ENCODE measurements at regions not wholly inside any gene's neighbourhood (a gene's known extent, or its start where the extent isn't known, plus 50 kb on each side); places are given as distances from the start of the nearest gene placed in this dataset.
A peak's percentile ranks its signal among the peaks of the same experiment; 100 is the strongest.

- DNase-seq (ENCODE audit: low spot score) (no peak), ATAC-seq (no peak)
- intact Hi-C loops (cut with DNase I): no loop called here
These were observed 908.1 kb upstream of the FANCL start for GRCh38 chr2:59149271-59149670.

DNA sequence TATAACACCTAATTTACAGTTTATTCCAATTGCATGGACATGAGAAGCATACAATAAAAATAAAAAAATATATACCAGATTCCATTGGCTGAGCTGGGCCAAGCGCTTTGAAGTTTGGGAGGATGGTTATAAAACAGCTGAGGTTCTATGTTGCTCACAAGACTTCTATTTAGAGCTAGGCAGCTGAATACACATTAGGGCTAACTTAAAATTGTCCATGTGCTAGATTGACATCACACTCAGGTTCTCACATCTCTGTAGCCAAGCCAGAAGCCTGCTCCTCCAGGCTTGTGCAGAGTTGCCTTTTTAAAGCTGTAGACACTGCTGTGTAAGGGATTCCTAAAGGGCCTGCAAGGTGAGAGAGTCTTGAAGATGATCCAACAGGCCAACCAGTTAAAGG is 871.1 kb upstream of the FANCL start:
- intact Hi-C loops (cut with DNase I): no loop called here
- ATAC-seq: no peak
- no peak for DNase-seq (ENCODE audit: low spot score)

DNA sequence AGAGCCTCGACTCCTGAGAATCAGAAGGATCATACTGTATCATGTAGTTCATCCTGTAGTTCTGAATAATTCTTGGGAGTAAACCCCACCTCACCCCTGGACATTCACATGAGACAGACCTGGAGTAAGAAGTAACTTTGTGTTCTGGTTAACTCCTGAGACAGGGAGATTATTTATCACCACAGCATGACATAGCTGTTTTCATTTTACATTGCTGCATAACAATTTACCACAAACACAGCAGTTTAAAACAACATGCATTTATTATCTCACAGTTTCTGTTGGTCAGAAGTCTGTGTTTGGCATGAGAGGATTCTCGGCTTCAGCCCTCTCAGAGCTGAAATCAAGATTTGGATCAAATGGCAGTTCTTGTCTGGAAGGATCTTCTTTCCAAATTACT is 855.8 kb upstream of the FANCL start:
- DNase-seq (ENCODE audit: low spot score) (no peak), ATAC-seq (no peak)
- intact Hi-C loops (cut with DNase I): no loop called here

DNA sequence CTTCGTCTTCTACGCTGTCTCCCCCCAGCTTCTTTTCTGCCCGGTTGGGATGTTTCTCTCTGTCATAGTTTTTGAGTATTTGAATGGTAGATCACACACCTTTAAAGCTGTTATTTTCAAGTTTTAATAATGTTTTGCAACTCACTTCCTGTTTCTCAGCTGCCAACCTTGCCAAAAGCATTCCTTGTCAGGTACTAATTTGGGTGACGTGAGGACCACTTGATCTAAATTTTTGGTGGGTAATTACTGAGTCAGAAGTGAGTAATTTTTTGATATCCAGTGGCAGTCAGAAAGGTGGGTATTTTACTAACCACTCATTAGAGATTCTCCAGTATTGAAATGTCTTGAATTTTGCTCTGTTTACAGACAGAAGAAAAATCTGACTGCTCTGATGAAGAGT is 852.4 kb upstream of the FANCL start:
- ATAC-seq: no peak
- intact Hi-C loops (cut with DNase I): no loop called here

GRCh38 chr2:59084326-59084725 is 843.2 kb upstream of the FANCL start:
- no peak for ATAC-seq
- intact Hi-C loops (cut with DNase I): no loop called here
- DNase-seq (ENCODE audit: low spot score): no peak

More for the DNA sequence above, 852.4 kb upstream of the FANCL start:
- DNase-seq (ENCODE audit: low spot score): no peak

DNA sequence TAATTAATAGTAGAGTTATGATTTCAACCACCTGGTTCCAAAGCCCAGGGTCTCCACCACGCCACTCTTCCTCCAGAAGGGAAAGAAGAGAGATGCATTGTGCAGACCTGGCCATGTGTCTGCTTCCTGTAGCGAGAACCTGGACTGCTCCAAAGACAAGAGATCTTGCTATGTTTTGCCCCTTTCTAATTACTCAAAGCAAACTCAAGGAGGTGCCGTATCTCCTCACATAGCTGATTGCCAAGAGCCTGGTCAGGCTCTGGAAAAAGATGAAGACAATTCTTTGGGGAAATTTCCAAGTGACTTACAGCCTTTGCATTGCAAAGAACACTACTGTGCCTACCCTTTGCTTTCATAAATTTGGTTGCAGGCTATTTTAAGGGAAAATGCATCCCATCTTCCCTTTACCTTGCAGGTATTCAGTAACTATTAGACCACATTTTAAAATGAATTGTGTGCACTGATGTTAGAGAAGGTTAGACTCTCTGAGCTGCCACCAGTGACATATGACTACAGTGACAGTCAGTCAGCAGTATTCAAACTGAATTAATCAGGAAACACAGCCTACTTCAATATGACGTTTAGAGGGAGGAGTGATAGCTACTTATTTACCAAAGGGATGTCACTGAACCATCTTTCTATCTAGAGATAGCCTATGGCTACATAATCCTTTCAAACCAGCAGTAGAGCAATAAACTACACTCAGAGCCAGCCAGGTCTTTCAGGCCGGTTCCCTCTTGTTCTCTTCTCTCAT is 842.1 kb upstream of the FANCL start:
- ATAC-seq: no peak
- intact Hi-C loops (cut with DNase I): no loop called here
- DNase-seq (ENCODE audit: low spot score): no peak

- DNase-seq (ENCODE audit: low spot score): no peak
- intact Hi-C loops (cut with DNase I): no loop called here
These were observed 841.5 kb upstream of the FANCL start for GRCh38 chr2:59082657-59083056.

DNA sequence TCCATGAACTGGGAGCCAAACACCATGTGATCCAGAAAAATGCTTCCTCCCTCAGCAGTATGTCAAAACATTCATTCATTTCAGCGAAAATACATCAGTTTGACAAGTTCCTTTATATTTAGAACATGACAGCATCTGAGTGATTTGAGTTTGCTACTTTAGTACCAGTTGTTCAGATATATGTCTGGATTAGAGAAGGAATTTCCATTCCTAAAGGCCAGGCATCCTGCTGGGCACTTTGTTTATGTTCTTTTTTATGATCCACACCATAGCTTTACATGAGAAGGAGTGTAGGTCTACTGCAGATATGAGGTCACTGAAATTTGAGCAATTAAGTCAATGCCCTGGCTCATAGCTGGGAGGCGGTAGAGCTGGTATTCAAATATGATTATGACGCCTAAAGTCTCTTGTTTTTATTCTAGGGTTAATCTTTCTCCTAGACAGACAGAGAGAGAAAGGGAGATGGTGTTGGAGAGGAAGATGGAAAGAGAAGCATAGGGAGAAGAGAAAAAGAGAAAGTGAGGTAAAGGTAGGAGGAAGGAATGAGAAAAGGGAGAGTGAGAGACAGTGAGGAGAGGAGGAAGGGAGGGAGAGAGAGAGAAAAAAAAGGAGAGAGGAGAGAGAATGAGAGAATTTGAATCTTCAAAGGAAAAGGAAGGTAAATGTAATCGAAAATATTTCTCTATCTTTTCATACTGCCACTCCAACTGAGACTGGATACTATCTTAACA is 839.5 kb upstream of the FANCL start:
- no peak for DNase-seq (ENCODE audit: low spot score)
- intact Hi-C loops (cut with DNase I): no loop called here
- no peak for ATAC-seq

More at GRCh38 chr2:59082657-59083056, 841.5 kb upstream of the FANCL start:
- no peak for ATAC-seq

DNA sequence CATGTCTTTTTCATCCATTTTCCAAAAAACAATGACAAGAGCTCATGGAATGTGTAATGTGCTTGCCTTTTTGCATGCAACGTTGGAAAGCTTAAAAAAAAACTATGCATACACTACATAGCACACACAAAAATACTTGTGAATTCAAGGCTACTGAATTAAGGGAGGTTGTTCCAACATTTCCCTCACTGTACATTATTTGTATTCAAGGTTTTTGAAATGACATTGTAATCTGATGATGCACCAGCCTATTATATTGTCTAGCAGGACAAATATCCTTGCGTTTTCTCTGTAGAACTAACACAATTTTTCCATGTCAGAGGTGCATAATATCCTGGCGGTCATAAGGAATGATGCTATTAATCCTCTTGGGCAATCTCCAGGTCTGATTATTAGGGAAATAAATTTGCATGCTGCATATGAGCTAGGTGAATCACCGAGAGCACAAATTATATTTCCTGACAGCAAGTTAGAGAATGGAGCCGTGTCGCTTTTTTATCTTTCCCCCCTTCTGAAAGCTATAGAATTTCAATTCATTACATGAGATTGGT is 836.9 kb upstream of the FANCL start:
- intact Hi-C loops (cut with DNase I): no loop called here
- ATAC-seq (no peak), DNase-seq (ENCODE audit: low spot score) (no peak)

DNA sequence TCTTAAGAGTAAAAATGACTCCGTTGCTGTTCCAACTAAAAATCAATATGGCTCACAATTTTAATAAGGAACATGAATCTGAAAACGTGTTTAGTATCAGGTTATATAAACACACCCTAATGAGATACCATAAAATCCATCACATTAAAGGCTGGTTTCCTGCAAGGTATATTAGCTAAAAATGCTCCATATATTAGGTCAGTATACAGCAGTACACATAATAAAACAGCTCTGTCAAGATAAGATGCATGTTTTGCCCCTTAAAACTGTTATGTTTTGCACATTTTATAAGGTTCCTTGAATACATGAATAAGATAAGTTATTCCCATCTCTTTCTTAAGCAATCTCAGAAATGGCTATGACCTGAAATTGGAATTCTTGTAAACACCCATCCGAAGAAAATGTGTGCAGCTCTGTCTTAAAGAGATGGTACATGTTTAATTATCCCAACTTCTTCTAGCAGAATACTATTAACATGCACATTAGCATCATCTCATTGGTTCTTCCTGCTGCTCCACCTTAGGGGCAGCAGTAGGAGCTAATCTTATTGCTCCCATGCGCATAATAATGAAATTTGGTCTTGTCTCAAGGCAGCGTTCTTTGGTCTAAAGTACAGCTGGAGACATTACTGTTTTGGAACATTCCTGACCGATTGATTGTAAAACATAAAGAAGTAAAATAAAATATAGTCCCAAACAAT is 836.1 kb upstream of the FANCL start:
- intact Hi-C loops (cut with DNase I): no loop called here
- DNase-seq (ENCODE audit: low spot score): no peak
- ATAC-seq: no peak

- DNase-seq (ENCODE audit: low spot score) (no peak), ATAC-seq (no peak)
- intact Hi-C loops (cut with DNase I): no loop called here
These were observed 835.0 kb upstream of the FANCL start for GRCh38 chr2:59076079-59076619.

DNA sequence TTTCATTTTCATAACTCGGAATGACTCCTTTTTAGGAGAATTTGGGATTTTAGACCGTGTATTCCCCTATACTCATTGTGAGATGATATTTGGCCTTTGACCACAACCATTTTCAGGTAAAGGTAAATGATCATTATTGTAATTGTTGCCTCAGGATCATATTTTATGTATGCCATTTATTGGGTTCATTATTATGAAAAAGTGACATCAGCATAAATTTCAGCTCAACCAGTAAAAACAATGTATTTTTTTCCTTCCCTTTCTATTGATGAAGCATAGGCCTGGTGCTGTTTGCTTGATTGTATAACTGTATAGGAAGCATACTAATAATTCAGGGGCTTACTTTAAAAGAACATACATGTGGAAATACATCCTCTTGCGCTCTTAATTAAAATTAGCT is 832.9 kb upstream of the FANCL start:
- intact Hi-C loops (cut with DNase I): no loop called here
- DNase-seq (ENCODE audit: low spot score) (no peak), ATAC-seq (no peak)

GRCh38 chr2:59073286-59073685 is 832.2 kb upstream of the FANCL start:
- intact Hi-C loops (cut with DNase I): no loop called here
- DNase-seq (ENCODE audit: low spot score) (no peak), ATAC-seq (no peak)

- intact Hi-C loops (cut with DNase I): no loop called here
- ATAC-seq: no peak
- no peak for DNase-seq (ENCODE audit: low spot score)
These were observed 827.1 kb upstream of the FANCL start for GRCh38 chr2:59068255-59068654.

DNA sequence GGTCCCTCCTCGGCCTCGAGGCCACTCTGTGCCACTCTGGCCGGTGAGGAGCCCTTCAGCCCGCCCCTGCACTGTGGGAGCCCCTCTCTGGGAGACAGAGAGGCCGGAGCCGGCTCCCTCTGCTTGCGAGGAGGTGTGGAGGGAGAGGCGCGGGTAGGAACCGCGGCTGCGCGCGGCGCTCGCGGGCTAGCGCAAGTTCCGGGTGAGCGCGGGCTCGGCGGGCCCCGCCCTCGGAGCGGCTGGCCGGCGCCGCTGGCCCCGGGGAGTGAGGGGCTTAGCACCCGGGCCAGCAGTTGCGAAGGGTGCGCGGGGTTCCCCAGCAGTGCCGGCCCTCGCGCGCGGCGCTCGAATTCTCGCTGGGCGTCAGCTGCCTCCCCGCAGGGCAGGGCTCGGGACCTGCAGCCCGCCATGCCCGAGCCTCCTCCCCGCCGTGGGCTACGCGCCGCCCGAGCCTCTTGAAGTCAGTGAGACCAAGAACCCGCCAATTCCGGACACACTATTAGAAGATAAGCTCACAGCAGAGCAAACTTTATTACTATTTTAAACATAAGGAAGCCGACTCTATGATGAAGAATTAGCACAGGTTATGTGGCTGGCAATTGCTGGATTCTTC is 825.8 kb upstream of the FANCL start:
- ATAC-seq (no peak), DNase-seq (ENCODE audit: low spot score) (no peak)
- intact Hi-C loops (cut with DNase I): no loop called here

DNA sequence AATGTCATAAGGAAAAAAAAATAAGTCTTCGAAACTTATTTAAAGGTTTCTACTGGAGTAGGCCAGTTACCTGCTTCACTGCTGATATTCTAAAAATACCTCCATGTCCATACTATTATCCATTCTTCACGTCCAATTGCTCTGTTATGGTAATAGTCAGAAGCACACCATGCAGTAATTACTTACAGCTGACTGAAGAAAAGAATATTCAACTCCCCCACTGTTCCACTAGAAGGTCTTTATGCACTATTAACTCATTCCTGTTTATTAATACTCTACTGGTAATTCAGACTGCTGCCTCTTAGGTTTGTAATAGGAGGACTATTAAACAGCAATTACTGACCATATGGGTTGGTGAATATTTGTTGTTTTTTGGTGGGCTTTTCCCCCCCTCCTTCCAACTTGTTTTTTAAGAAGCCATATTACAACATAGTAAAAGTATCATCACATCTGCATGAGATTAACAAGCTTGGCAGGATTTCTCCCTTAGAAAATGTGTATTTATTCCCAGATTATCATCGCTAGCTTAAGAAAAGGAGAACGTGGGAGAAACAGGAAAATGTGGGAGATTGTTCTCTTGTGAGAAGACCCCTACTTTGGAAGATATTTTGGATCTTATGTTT is 806.4 kb upstream of the FANCL start:
- intact Hi-C loops (cut with DNase I): no loop called here
- ATAC-seq (peak; percentile 13), DNase-seq (ENCODE audit: low spot score) (no peak)

DNA sequence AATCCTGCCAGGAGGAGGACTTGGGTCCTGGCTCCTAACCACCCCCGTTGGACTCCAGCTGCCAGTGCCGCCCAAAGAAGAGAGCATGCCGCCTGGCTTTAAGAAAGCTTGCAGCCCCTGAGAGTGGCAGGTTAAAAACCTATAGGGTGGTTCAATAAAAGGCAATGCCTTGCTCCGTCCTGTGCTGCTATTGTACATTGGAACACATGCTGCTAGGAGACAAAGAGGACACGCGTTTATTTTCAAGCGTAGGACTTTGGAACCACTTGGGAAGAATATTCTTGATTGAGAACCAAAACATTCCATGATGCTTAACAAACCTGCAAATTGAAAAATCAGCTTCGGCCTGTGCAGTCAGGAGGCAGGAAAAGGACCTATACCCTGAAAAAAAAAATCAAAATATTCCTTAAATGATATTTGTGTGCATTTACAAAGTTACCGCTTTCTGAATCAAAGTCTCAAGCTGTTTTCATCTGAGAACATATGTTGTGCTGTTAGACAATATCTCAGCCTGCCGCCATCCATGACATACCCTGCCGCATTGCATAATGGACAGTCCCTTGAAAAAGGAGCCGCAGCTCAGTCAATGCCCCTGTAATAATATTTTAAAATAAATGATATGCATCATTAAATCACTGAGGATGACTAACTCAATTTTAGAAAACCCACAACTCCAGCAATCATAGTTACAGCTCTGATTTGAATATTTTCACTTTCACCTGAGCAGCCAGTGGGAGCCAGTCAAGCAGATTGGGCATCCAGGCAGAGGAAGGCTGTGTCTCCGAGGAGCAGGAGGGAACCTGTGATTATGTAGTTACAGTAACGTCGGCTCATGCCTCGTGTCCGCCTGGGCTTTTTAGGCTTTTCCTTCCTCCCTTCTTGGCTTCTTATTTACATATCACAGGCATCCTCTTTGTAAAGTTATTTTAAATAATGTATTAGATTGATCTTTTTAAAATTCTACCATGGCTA is 805.6 kb upstream of the FANCL start:
- intact Hi-C loops (cut with DNase I): no loop called here
- ATAC-seq: no peak
- no peak for DNase-seq (ENCODE audit: low spot score)

GRCh38 chr2:59044736-59045135 is 803.6 kb upstream of the FANCL start:
- intact Hi-C loops (cut with DNase I): no loop called here
- DNase-seq (ENCODE audit: low spot score): no peak
- ATAC-seq: no peak

Measured in sciatic nerve (tissue), 2 donors.